HS-27A (cell line): ENCODE measurements at regions not wholly inside any gene's neighbourhood (a gene's known extent, or its start where the extent isn't known, plus 50 kb on each side); places are given as distances from the start of the nearest gene placed in this dataset.
A peak's percentile ranks its signal among the peaks of the same experiment; 100 is the strongest.

ENCODE experiments used
- DNase-seq: peaks from one replicate; pipeline ENCODE4 v3.0.0-alpha.2; 2012; ENCODE audit warnings: low read depth, missing footprints

DNA sequence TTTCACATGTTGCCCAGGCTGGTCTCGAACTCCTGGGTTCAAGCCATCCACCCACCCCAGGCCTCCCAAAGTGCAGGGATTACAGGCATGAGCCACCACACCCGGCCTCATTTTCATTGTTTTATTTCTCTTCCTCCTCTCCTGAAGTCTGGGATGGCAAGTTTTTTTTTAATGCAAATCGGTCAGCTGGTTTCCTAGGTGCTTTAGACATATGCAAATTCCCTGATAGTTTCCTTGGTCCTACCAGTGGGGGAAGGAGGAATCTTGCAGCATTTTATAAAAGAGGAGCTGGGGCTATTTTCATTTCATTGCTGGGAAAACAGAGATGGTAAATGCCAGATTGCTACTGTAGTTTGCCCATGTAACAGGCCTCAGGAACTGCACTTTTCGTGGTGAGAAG, 179.4 kb downstream of the ACTL7B start:
- no peak for DNase-seq

DNA sequence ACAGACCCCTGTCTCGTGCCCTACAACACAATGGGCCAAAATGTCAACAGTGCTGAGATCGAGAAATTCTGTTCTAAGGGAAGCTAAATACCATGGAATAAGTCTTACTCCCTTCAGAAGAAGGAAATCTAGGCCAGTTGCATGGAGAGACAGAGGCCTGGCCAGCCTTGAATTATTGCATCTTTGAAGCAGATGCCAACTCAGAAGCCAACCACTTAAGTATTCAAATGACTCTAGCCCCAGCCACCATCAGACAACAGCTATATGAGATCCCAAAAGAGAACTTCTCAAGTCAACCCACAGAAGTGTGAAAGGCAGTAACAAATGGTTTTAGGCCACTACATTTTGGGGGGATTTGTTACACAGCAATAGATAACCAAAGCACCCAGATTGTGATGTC, 180.1 kb downstream of the ACTL7B start:
- DNase-seq, result no peak

DNA sequence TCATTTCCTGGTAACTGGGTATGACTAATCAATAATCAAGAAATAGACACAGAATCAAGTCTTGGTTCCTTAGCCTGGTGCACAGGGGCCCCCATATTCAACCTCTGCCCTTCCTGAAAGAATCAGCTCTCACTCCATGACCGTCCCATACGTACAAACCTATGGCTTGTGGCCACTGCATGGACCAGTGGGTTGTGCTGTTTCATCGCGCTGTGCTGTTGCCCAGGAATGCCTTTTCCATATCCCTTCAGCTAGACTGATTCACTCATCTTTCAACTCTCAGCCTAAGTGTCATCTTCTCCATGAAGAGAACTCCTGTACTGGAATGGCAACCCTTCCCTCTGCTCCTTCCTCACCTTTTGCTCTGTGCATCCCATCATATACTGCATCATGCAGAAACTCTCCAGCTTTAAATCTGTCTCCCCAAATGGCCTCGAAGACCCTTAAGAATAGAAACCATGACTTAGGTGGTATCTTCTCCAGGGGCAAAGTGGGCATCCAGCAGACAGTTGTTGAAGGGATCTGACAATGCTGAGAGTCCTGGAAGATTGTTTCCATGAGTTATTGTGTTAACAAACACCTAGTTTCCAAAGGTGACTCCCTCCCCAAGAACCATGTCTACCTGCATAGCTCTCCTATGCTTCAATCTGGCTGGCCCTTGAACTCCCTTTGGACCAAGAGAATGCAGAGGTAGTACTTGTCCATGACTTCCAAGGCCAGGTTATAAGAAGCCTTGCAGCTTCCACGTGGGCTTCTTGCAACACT, 180.8 kb downstream of the ACTL7B start:
- no peak for DNase-seq

DNA sequence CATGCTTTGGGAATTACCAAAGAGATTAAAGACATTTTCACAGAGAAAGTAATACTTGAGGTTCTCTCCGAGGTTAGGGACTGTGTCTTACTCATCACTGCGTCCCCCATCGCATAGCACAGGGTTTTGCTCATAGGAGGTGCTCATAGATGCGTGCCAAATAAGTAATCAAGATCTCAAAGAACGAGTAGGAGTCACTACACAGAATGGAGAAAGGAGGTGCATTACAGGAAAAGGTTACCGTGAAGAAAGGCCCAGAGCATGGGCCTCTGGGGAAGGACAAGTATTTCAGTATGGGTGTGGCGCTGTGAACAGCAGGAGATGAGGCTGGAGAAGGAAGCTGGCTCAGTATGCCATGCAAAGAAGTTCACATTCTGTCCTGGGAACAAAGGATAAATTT, 182.4 kb downstream of the ACTL7B start:
- peak; percentile 74 for DNase-seq

DNA sequence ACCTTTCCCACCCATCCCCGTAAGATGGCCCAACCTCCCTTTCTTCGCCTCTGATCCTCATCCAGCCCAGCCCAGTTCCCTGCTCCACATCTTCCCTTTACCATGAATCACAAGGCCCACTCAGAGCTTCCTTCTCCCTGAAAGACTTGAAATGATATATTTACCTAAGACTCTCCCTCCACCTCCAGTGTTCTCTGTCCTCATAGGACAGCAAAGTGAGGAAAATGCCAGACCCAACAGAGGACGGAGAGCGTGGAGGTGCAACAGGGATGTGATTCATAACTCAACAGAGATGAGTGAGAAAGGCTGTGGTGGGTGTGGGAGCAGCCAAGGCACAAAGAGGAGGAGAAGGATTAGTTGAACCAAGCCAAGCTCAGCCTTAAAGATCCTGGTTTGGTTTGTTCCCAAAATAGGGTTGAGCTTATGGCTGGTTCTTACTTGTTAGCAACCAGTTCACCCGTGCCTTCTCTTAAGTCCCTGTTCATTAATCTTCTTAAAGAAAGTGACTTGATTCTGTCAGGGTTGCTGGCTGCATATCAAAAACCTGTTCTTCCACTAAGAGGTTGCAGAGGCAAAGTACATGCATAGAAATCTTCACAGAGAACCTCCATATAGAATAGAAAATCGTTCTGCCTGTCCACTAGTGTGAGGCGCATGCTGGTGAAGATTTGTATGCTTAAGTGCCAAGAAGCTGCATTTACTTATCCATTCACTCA, 183.2 kb downstream of the ACTL7B start:
- no peak for DNase-seq

DNA sequence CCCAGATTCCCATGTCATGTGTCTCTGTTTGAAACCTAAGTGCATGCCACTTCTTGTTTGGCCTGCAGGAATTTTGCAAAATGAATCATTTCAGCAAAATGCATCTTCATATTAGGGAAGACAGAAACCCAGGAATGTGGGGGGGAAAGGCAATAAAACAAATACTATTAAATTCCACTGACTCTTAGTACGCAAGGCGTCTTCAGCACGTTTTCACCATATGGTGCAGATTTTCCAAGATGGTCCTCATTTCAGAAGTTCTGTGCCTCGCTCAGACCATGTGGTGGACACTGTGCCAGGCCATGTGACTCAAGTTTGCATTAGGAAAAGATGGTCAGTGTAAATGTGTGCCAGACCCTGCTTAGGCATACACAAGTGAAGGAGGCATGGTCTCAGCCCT, 184.0 kb downstream of the ACTL7B start:
- peak; percentile 87 for DNase-seq

DNA sequence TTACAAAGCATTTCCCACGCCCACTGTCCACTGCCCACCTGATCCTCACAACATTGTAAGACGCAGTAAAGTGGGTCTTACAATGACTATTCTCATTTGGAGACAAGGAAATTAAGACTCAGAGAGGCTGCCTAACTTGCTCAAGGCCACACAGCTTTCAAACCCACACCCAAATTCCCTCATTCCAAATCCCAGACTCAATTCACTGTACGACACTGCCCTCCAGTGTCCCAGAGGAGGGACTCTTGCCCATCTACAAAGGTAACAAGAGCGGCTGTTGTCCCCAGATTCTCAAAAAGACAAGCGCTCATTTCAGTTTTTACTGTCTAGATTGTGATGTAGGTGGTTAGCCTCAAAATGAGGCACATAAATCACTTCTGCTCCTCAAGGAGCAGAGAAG, 184.6 kb downstream of the ACTL7B start:
- no peak for DNase-seq

DNA sequence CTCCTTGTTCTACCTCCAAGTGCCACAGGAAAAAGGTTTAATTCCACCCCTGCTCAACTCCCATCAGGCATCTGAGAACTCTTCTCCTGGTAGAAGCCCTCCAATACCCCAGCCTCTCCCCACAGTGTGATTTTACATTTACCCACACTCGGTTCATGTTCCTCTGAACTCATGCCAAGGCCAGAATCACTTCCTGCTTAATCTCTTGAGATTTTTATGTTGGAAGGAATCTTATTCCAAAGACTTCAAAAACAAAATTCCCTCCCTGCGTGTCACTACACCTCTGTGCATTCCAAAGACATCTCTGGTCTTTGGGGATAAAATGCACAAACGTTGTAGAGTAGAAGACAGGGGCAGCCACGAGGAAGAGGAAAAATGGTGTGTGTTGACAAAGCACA, 186.8 kb downstream of the ACTL7B start:
- no peak for DNase-seq

DNA sequence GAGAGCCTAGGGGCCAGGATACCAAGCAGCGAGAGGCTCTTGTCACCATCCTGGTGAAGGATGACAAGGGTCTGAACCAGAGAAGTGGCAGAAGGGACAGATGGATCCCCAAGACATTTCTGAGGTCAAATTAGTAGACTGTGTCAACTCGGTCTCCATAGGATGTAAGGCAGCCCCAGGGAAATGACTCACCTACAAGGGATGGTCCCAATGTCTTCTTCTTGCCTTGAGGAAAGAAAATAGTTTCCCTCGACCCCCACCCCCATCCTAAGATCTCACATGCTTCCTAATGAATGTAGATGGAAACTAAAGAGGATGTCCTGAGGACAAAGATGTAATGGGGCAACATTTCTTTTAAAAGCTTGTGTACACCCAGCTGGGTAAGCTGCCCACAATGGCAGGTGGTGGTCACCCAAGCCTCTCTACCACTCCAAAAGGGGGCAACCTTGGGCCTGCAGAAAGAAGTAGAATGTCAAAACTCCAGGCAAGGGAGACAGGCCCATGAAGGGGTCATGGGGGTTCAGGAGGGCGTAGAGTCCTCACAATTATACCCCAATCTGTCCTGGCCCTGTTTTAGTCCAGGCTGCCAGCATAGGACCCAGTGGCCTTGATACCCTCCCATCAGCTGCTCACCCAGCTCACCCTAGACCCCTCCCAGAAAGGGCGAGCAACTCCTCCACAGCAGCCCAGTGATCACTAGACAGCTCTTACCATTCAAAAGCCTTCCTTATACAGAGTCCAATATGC, 187.4 kb downstream of the ACTL7B start:
- DNase-seq, result no peak

DNA sequence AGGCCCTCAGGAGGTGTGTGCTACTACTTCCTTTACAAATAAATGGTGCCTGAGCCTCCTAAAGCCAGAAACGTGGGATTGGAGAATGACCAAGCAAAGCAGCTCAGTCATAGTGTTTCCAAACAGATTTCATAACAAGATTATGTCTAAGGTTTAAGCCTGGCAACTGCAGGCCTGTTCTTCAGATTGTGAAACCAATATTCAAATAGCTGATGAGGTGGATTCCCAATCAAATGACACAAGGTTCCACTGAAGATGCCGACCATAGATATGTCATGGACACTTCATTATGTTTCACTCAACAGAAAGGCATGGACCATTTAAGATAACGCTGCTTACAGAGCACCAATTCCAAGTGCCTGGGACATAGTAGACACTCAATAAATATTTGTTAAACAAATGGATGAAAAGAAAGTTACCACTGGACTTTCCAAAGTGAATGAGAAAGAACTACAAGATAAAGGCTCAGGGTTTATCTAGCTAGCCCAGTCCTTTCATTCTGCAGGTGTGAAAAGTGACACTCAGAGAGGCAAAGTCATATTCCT, 189.5 kb downstream of the ACTL7B start:
- no peak for DNase-seq

DNA sequence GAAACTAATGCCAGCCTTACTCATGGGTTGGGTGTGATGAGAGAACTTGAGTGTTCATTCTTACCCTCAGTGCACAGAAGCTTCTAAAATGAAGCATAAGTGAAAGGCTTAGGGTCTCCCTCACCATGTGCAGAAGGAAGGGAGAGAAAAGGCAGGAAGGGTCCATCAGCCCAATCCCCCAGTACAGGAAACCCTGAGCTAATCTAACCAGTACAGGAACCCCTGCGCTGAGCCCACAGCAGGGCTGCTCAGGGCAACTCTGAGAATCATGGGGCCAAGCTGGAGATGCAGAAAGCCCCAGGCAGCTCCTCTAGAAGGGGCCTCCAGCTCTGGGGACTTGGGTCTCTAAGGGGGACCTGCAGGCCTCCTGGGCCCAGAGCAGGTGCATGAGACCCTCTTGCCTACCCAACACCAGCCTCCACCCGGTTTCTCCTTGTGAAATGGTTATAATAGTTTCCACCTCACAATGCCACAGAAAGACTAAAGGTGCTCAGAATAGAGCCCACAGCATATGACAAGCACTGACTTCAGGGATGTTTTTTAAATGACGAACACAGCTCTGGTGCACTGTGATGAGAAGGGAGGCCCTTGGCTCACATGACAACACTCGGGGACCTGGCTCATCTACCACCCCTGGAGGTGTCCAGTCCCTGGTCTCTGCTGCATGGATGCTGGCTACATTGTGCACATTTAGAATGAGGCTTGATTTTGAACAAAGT, 190.1 kb downstream of the ACTL7B start:
- DNase-seq, result no peak

DNA sequence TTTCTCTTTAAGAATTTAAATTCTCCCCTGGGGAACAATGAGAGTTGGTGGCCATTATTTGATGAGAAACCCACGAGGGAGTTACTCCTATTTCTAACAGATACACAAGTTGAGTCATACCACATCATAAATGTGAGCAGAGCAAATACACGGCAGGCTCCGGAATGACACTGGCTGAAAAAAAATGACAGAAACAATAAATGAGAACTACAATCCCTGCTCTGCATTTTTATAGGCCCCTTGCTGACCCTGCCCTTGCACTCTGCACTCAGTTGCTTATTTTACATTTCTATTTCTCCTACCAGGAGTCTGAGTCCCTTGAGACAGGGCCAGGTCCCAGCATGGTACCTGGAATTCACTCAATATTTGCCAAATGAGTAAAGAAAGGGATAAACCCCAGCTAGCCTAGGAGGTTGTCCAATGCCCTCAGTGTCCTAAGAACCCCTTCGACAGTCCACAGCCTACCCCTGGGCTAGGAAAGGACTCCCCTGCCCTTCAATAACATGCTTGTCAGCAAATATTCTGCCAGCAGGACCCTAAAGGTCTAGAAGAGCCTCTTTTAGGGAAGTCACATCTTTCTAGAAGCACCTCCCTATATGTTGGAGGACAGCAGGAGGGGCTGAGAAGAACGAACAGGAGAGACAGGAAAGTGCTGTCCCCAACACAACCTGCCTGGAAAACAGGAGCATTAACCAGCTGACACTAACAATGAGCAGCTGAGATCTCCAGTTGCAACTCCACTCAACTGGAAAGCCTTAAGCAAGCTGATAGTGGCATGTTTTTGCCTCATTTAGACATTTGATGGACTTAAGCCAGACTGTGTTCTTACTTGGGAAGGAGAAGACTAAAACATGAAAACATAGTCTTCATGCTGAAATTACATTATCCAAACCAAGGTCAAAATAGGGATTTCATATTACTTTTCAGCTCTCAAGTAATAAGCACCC, 191.2 kb downstream of the ACTL7B start:
- DNase-seq, result no peak

DNA sequence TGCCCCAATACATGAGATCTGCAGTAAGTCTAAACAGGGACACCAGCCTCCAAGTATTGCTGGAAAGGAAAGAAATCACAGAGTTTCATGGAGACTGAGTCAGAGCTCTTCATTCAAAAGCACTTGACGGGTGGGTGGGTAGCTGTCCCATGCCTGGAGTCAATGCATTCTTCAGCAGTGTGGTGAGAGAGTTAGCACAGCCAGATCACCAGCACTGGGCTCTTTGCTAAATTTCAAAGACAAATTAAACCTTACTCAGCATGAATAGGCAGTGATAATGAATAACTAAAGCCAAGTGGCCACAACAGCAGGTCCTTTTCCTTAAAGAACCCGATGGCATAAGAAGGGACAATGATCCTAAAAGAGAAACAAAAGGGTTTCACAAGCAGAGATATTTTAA, 192.4 kb downstream of the ACTL7B start:
- DNase-seq, result no peak

DNA sequence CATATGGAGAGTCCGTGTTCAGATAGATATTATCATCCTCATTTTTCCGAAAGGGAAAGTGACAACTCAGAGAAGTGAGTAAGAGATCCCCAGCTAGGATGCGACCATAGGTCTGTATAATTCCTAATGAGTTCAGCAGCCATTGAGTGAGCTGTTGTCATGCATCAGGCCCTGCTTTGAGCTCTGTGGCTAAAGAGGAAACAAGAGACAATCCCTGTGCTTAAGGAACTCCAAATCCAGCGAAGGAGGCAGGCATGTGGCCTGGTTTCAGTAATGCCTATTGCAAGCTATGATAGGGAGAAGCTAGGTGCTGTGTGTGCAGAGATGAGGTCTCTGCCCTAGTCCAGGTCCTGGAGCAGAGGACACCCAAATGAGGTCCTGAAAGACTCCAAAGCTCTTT, 192.8 kb downstream of the ACTL7B start:
- DNase-seq, result no peak

DNA sequence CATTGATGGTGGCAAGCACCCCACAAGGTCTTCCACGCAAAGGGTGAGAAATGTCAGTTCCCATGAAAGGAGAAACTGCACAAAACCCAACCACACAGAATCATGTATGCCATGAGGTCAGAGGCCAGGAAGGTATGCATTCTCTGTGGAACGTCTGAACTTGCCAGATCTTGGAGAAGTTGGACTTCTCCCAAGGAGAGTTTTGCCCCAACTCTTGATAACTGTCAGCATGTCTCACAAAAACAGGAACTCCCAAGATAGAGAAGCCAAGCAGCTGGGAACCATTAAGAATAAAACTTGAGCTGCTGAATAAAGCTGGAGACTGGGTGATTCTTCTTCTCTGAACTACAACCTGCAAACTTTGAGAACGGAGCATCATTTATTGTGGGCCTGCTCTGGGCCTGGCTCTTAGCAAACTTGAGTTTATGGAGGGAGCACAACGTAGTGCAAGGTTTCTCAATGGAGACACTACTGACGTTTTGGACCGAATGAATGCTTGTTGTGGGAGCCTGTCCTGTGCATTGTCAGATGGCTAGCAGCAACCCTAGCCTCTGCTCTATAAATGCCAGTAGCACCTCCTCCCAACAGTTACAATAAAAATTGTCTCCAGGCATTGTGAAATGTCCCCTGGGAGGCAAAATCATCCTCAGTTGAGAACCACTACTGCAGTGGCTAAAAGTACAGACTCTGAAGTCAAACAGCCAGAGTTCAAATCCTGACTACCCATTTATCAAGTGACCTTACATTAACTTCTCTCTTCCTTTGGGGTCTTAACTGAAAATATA, 193.5 kb downstream of the ACTL7B start:
- DNase-seq, result no peak

DNA sequence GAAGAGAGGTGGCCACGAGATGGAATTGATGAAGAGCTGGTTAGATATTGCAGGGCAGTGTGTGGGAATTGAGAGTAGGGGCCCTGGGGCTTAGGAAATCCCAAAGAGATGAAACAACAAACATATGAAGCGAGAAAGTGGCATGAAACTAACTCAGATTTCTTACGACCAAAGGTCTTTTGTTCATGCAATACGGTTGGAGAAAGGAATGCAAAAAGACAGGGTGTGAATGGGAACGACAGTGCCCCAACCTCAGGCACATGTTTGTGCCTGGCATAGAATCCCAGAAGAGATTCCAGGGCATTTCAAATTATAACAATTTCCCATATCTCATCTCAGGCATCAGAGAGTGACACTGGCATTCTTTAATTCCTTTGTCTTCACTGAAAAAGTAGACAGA, 199.2 kb downstream of the ACTL7B start:
- DNase-seq, result no peak

DNA sequence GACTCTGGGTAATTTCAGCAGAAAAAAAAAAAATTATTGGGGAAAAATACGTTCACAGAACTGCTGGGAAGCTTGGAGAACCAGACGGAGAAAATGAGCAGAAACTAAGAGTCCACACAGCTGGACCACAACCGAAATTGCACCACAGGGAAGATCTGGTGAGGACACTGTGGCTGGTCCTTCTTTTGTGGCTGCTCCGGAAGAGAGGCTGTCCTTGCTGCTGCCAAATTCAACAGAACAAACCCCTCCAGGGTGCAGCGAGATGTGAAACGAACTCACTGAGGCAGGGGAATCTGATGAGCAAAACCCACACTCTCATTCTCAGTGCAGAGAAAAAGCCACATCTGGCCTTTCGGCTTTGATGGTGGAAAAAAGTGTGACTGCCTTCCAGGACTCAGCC, 200.0 kb downstream of the ACTL7B start:
- no peak for DNase-seq

DNA sequence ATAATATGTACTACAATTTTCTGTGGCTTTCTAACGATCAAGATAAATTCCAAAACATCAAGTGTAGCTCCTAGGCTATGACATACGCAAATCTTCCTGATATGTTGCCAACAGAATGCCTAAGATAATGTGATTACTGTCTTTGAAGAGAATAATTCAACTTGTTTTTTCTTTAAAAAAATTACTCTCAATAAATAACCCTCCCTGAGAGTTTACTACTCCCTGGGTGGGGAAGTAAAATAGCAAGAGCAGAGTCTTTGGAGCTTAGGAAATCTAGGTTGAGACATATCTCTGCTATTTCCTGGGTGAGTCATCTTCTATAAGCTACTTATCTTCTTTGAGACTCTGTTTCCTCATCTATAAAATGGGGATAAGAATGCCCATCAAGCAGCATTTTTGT, 201.2 kb downstream of the ACTL7B start:
- DNase-seq, result no peak

DNA sequence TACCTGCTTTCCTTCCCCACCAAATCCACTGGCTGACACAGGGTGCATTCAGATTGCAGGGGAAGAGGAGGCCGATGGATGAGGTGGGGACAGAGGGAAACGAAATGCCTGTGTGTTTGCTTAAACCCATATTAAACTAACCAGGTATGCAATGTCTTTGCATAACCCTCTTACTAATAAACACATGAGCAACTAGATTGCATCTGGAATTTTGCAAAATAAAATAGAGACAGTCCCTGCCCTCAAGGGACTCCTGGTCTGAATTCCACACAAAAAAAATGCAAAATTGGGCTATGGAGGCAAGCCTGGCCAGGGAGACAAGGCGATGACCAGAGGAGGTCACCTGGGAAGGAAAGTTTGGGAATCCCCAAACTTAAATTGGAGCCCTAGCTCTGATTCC, 202.9 kb downstream of the ACTL7B start:
- DNase-seq, result no peak

DNA sequence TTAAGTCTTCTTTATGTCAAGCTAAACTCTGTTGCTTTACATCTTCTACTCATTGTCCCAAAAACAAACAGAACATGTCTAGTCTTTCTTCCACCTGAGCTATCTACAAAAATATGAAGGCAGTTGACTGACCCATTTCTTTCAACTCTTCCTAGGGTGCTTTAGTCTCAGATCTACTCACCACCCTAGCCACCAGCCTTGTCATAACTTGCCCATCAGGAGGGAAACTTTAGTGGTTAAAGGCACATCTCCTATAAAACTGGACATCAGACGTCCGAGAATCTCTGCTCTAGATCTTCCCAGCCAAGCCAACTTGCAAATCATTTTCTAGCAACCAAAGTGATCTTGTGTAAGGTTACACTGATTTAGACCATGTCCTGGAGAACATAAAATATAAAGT, 205.0 kb downstream of the ACTL7B start:
- no peak for DNase-seq
